Fibroblast of mammary gland (primary cell): ENCODE measurements at regions not wholly inside any gene's neighbourhood (a gene's known extent, or its start where the extent isn't known, plus 50 kb on each side); places are given as distances from the start of the nearest gene placed in this dataset.
"Not testable (repeated sequence)": the region's sequence is repeated elsewhere in the genome, so short reads cannot be mapped to it uniquely, and the experiment has no call there.

Experiments
- DNase-seq: peaks from one replicate; pipeline ENCODE4 v3.0.0-alpha.2; 2010; ENCODE audit warnings: low read depth
- H3K4me3 ChIP-seq: 2 replicates; pipeline ENCODE4 v1.5.1; 2011; ENCODE audit warnings: low read depth, mild to moderate bottlenecking, low read length, moderate library complexity; ENCODE audit not compliant: control insufficient read depth
- CTCF ChIP-seq: conservative IDR thresholded peaks from 2 replicates; pipeline ENCODE4 v1.5.1; 2011; ENCODE audit warnings: low read depth, low read length, inconsistent platforms; ENCODE audit not compliant: control insufficient read depth, insufficient read depth

- DNase-seq, result peak; percentile 67
- no peak for TF ChIP-seq CTCF
- no peak overlapping the region for H3K4me3 ChIP-seq
Observed at GRCh38 chr10:3636356-3637181, 148.4 kb downstream of the KLF6 start.

GRCh38 chr10:3635697-3636096, 149.3 kb downstream of the KLF6 start:
- H3K4me3 ChIP-seq, result no peak overlapping the region
- no peak for DNase-seq
- TF ChIP-seq CTCF, result no peak

GRCh38 chr10:3635211-3635671, 149.8 kb downstream of the KLF6 start:
- DNase-seq, result no peak
- H3K4me3 ChIP-seq, result no peak overlapping the region
- TF ChIP-seq CTCF, result no peak

GRCh38 chr10:3634646-3635045, 150.4 kb downstream of the KLF6 start:
- DNase-seq, H3K4me3 ChIP-seq: not testable (repeated sequence)

GRCh38 chr10:3631701-3632330, 153.2 kb downstream of the KLF6 start:
- no peak for DNase-seq
- no peak overlapping the region for H3K4me3 ChIP-seq
- TF ChIP-seq CTCF, result no peak

GRCh38 chr10:3631291-3631690, 153.7 kb downstream of the KLF6 start:
- TF ChIP-seq CTCF, result no peak
- H3K4me3 ChIP-seq, result no peak overlapping the region
- no peak for DNase-seq
